Suppressor macrophage treated with lipopolysaccharide for 4 hours (primary cell): ENCODE measurements at regions not wholly inside any gene's neighbourhood (a gene's known extent, or its start where the extent isn't known, plus 50 kb on each side); places are given as distances from the start of the nearest gene placed in this dataset.

Experiments
- DNase-seq: peaks from one replicate; pipeline ENCODE4 v3.0.0-alpha.2; 2020

DNA sequence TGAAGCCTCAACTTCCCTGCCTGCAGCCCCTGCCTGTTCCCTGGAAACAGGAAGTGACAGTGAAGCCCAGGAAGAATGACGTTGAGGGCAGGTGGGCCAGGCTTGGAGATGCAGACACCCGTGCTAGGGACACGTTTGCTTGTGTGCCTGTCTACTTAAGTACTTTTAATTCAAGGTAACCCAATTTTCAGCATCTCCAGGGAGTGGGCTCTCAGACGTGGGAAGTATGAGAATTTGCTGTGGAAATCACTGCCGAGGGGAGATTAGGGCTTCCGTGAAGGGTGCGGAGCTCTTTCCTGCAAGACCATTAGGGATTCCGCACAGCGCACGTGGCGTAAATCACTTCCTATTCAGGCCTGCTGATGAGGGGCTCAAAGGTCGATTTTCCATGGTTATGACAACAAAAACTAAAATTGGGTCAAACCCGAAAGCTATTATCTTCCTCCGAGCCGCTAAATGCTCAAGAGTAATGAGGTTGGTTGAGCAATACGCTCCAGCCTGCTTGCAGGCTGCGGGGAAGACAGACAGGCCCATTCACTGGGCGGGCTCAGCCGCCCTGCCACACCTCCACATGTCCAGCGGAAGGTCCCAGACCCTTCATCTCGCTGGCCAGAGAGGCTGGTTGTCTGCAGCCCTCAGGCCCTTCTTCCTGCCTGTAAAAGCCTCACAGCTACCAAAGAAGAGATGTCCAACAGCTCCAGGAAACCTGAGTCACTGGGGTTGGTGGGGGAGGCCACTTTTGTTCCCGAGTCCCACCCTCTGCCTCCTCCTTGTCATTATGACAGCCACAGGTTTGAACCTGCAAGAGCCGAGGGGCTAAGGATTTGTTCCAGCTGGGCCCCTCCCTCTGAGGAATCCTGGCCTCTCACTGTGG lies 109.9 kb downstream of the RBFOX3 start:
- no peak for DNase-seq

- no peak for DNase-seq
These were observed 112.0 kb downstream of the RBFOX3 start for GRCh38 chr17:79498854-79499253.

DNA sequence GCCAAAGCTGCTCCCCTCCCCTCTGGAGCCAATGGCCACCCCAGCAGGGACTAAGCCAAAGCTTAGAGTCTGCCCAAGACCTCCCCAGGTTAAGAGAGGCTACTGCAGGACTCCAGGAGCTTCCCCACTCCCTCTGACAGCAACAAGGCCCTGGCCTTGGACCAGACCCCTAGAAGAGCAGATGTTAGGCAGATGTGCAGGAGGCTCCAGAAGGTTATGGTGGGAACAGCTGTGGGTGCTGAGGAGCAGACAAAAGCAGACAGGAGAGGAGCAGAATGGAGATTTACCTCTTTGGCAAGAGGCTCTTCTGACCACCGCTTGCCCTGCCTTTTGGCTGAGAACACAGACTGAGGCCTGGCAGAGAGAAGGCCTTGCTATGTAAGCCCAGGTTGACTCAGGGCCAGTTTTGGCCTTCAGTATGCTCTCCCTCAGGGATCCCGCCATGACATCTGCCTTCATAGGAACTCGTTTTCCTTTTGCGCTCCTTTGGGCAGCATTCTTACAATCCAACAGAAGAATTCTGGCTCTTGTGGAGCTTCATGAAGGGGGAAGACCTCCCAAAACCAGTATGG lies 113.0 kb downstream of the RBFOX3 start:
- no peak for DNase-seq

DNA sequence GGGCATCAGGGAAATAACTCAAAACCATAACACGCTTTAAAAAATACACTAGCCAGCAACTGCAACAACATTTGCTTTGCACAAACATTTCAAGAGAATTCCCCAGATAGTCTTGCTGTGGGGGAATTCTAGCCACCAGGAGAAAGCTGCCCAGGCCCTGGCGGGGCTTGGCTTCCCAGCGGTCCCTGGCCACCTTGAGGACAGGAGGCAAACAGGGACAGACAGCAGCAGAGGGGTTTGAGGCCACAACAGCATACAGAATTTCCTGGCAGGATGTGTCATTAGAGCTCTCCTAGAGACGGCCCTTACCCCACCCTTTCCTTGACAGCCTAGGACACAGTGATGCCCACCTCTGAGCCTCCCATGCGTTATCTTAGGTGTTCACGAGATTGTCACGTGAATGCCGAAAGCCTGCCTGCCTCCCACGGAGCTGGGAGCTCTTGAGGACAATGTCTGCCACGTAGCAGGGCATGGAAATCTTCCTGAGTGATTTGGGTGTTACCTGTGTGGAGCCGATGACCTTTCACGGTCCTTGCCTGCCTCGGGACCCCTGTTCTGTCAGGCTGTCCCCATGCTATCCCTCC lies 114.3 kb downstream of the RBFOX3 start:
- DNase-seq: no peak

GRCh38 chr17:79495665-79496064 lies 115.2 kb downstream of the RBFOX3 start:
- DNase-seq: no peak

DNA sequence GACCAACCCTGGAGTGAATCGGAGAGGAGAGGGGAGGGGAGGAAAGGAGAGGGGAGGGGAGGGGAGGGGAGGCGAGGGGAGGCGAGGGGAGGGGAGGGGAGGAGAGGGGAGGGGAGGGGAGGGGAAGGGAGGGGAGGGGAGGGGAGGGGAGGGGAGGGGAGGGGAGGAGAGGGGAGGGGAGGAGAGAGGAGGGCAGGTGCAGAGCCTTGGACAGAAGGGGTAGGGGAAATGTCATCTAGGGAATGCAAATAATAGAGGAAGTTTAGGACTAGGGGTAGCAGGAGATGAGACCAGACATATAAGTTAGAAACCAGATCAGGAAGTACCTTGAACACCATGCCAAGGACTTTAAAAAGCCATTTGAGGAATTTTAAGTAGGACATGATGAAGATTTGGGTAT lies 119.8 kb downstream of the RBFOX3 start:
- no peak for DNase-seq

- DNase-seq: no peak
These were observed 120.3 kb downstream of the RBFOX3 start for GRCh38 chr17:79490530-79490929.

DNA sequence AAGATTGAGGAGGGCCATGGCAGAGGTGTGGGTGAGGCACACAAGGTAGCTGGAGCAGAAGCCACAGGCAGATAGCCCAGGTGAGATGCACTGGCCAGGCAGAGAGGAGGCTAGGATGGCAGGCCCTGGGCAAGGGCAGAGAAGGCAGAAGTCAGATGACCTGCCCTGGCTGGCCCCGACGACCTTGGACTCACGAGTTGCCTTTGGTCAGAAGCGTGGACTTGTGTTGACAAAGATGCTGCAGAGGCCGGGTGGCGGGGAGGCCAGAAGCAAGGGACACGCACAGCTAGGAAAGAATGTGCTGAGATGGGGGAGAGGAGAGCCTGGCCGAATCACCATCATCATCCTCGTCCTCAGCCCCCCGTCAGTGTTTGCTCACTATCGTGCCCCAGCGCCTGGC lies 123.7 kb downstream of the RBFOX3 start:
- no peak for DNase-seq

DNA sequence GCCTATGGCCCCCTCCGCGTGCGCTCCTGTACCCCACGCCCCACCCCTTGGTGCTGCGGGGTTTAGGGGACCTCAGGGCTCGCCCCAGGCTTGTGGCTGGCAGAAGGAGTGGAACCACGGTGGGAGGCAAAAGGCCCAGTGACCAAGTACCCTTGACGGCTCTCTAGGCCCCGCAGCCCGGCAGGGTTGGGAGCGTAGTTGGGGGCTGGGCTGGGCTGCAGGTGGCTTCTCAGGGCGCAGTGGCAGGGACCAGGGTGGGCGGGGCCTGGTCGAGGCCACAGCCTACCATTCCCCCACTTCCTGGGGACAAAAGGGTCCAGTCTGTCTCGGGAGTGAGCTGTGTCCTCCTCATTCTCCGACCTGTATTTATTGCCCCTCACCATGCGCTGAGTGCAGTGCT lies 124.9 kb downstream of the RBFOX3 start:
- DNase-seq: no peak

DNA sequence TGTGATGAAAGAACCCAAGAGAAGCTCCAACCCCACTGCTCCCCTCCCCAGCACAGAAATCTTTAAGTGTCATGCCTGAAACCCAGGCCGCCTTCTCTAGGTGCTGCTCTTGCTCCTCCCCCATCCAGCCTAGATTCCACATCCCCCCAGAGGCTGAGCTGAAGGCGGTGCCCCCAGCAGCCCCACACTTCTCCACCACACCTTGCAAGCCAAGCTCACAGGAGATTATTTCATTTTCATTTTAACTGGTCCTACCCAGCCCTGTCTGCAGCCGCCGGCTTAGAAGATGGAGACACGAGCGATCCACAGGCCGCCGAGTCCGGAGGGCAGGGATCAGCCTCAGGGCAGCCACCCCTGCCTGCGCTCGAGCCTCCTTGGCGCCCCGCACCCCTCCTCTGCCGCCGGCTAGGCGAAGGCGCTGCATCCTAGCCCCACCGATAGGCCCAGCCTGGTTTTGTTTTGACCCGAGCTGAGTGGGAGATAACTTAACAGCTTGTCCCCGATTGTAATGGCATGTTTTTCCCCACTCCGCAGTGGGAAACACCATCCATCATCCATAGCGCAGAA lies 125.3 kb downstream of the RBFOX3 start:
- no peak for DNase-seq

GRCh38 chr17:79484600-79485418 lies 126.0 kb downstream of the RBFOX3 start:
- DNase-seq: no peak

GRCh38 chr17:79483842-79484241 lies 127.0 kb downstream of the RBFOX3 start:
- no peak for DNase-seq

GRCh38 chr17:79482727-79483521 lies 127.9 kb downstream of the RBFOX3 start:
- DNase-seq: no peak

DNA sequence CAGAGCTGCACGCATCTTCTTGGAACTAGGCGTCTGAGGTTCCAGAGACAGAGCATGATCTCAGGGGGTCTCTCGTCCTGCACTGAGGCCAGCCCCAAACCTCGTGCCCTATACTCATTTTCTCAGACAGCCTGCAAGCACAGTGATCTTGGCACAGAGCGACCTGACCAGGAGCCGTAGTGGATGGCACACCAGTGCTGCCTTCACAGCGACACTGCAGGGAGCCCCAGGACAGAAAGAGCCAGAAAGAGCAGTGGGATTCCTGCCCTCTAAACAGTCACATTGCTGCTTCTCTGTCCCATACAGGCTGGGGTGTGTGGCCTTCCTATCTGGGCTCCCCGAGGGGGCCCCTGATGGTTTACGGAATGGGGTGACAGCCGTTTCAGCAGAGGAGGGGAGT lies 131.0 kb downstream of the RBFOX3 start:
- no peak for DNase-seq

GRCh38 chr17:79478841-79479240 lies 132.0 kb downstream of the RBFOX3 start:
- no peak for DNase-seq

- no peak for DNase-seq
These were observed 132.8 kb downstream of the RBFOX3 start for GRCh38 chr17:79478051-79478461.

DNA sequence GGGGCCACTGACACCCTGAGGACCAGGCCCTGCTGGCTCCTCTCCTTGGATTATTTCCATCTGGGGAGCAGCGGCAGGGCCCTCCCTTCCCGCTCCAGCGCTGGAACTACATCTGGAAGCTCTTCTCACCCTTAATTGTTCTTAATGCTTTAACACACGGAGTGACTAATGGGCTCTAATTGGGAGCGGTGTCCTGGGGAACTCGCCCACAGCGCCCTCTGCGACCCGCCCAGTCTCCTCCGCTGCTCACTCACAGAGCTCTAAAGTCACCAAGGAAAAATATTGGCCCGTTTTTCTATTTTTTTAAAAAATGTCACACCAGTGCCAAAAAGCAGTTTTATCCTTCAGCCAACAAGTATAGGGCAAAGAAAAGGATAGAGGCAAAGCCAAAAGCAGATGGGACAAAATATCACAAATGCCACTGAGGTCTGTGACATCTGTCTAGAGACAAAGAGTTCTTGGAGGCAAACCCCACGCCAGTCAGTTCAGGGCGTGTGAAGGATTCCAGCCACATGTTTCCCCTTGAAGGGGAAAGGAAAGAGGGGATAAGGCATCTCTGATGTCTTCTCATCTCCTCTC lies 134.7 kb downstream of the RBFOX3 start:
- no peak for DNase-seq

DNA sequence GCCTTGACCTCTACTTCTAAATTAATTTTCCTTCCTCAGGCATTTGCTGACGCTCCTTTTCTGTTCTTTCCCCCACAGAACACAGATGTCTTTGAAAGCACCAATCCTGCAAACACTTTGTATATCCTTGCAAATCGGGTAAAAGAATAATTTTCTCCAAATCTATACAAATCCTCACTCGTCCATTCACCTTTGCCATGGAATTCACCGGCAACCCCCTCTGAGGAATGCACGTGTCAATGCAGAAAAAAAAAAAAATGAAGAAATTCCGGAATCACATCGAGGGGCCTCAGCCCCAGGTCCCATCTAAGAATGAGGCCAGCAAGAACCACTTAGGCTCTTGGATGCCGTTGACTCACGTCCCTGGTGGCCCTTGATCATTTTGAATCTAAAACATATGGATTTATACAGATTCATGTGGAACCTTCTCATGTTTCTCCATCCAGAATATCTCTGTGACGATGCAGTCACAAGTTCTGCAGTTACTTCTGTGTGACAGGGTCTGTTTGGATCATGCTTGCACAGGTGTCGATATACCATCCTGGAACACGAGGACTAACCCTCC lies 136.9 kb downstream of the RBFOX3 start:
- DNase-seq: no peak

- DNase-seq: no peak
These were observed 137.6 kb downstream of the RBFOX3 start for GRCh38 chr17:79473111-79473875.

GRCh38 chr17:79470754-79471153 lies 140.1 kb downstream of the RBFOX3 start:
- no peak for DNase-seq

DNA sequence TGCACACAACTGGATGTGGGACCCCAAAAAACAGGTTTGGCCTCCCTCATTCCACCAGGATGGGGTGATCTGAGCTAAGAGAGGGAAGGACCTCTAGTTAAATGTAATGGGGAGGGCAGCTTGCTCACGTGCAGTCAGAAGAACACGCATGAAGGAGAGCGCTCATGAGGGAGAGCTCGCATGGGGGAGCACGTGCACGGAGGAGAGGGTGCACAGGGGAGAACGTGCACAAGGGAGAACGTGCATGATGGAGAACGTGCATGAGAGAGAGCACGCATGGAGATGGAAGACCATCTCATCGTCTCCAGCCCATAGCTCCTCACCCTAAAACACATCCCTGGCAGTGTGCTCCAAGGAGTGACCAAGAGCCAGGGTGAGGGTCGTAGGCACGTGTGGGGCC lies 141.2 kb downstream of the RBFOX3 start:
- no peak for DNase-seq
